ENCODE measurements at regions not wholly inside any gene's neighbourhood (a gene's known extent, or its start where the extent isn't known, plus 50 kb on each side); places are given as distances from the start of the nearest gene placed in this dataset.
A peak's percentile ranks its signal among the peaks of the same experiment; 100 is the strongest.

GRCh38 chr16:49923411-49923810, 67.5 kb upstream of the ZNF423 start:
- Mint-ChIP-seq H3K36me3 (no peaks in the 10 kb centered on the region), H3K9me3 (no peaks in the 10 kb centered on the region), H3K4me3 (no peak overlapping the region), H3K27ac (no peak overlapping the region), H3K4me1 (no peaks in the 10 kb centered on the region), H3K27me3 (ENCODE audit: low read depth in 3 of 3) (peaks cover 0 to 9% (median 6%) of the 10 kb centered on the region in 3 donors)
- Histone ChIP-seq H3K27ac (ENCODE audit: low read depth in 1 of 2, low read length in 2 of 2) (no peak overlapping the region), H3K9me3 (replicated peaks in 1 of 2; ENCODE audit: control insufficient read depth in 1 of 2, insufficient read depth in 1 of 2, low read length in 2 of 2) (no peaks in the 10 kb centered on the region), H4K20me1 (ENCODE audit: insufficient read depth, low read length) (no peaks in the 10 kb centered on the region), H3K79me2 (ENCODE audit: insufficient read depth, low read length) (no peaks in the 10 kb centered on the region), H3K27me3 (ENCODE audit: control insufficient read depth in 2 of 2, insufficient read depth in 2 of 2, low read length in 2 of 2) (no peaks in the 10 kb centered on the region), H3K36me3 (replicated peaks in 1 of 2; ENCODE audit: control insufficient read depth in 1 of 2, insufficient read depth in 2 of 2, low read length in 2 of 2) (no peaks in the 10 kb centered on the region), H3K9ac (ENCODE audit: insufficient read depth, low read length, poor library complexity, severe bottlenecking) (no peak overlapping the region), H2AFZ (ENCODE audit: insufficient read depth, low read depth, low read length, poor library complexity, severe bottlenecking) (peak overlapping the region; percentile 16), H3K4me2 (replicated peaks; ENCODE audit: extremely low read depth, low read length, poor library complexity, severe bottlenecking) (no peak overlapping the region), H3K4me3 (replicated peaks in 1 of 3; ENCODE audit: low read depth in 2 of 3, low read length in 3 of 3) (no peak overlapping the region), H3K4me1 (ENCODE audit: control insufficient read depth in 1 of 2, insufficient read depth in 2 of 2, low read length in 2 of 2) (no peaks in the 10 kb centered on the region)
- TF ChIP-seq, protein P1, sequence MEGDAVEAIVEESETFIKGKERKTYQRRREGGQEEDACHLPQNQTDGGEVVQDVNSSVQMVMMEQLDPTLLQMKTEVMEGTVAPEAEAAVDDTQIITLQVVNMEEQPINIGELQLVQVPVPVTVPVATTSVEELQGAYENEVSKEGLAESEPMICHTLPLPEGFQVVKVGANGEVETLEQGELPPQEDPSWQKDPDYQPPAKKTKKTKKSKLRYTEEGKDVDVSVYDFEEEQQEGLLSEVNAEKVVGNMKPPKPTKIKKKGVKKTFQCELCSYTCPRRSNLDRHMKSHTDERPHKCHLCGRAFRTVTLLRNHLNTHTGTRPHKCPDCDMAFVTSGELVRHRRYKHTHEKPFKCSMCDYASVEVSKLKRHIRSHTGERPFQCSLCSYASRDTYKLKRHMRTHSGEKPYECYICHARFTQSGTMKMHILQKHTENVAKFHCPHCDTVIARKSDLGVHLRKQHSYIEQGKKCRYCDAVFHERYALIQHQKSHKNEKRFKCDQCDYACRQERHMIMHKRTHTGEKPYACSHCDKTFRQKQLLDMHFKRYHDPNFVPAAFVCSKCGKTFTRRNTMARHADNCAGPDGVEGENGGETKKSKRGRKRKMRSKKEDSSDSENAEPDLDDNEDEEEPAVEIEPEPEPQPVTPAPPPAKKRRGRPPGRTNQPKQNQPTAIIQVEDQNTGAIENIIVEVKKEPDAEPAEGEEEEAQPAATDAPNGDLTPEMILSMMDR (IDR thresholded peaks at IDR 0.05): no peak
- intact Hi-C loops (cut with micrococcal nuclease): no loop called here
- 98% methylated on average over 10 of the region's 12 CpGs for WGBS (ENCODE audit: insufficient coverage)
- no peak for DNase-seq

GRCh38 chr16:49924078-49924477, 68.2 kb upstream of the ZNF423 start:
- Histone ChIP-seq H3K36me3 (replicated peaks in 1 of 2; ENCODE audit: control insufficient read depth in 1 of 2, insufficient read depth in 2 of 2, low read length in 2 of 2) (no peaks in the 10 kb centered on the region), H3K4me2 (replicated peaks; ENCODE audit: extremely low read depth, low read length, poor library complexity, severe bottlenecking) (no peak overlapping the region), H4K20me1 (ENCODE audit: insufficient read depth, low read length) (no peaks in the 10 kb centered on the region), H3K9me3 (replicated peaks in 1 of 2; ENCODE audit: control insufficient read depth in 1 of 2, insufficient read depth in 1 of 2, low read length in 2 of 2) (no peaks in the 10 kb centered on the region), H3K79me2 (ENCODE audit: insufficient read depth, low read length) (no peaks in the 10 kb centered on the region), H3K4me1 (ENCODE audit: control insufficient read depth in 1 of 2, insufficient read depth in 2 of 2, low read length in 2 of 2) (no peaks in the 10 kb centered on the region), H2AFZ (ENCODE audit: insufficient read depth, low read depth, low read length, poor library complexity, severe bottlenecking) (peak overlapping the region; percentile 16), H3K4me3 (replicated peaks in 1 of 3; ENCODE audit: low read depth in 2 of 3, low read length in 3 of 3) (no peak overlapping the region), H3K27me3 (ENCODE audit: control insufficient read depth in 2 of 2, insufficient read depth in 2 of 2, low read length in 2 of 2) (no peaks in the 10 kb centered on the region), H3K9ac (ENCODE audit: insufficient read depth, low read length, poor library complexity, severe bottlenecking) (no peak overlapping the region), H3K27ac (ENCODE audit: low read depth in 1 of 2, low read length in 2 of 2) (no peak overlapping the region)
- Mint-ChIP-seq H3K9me3 (no peaks in the 10 kb centered on the region), H3K36me3 (no peaks in the 10 kb centered on the region), H3K4me3 (no peak overlapping the region), H3K27ac (no peak overlapping the region), H3K4me1 (no peaks in the 10 kb centered on the region), H3K27me3 (ENCODE audit: low read depth in 3 of 3) (peaks cover 0 to 9% (median 5%) of the 10 kb centered on the region in 3 donors)
- TF ChIP-seq, protein P1 (IDR thresholded peaks at IDR 0.05): no peak
- 100% methylated on average over 3 of the region's 7 CpGs for WGBS (ENCODE audit: insufficient coverage)
- intact Hi-C loops (cut with micrococcal nuclease): no loop called here
- no peak for DNase-seq

Data from CD14-positive monocyte (primary cell).